PC-3 (cell line): ENCODE measurements at regions not wholly inside any gene's neighbourhood (a gene's known extent, or its start where the extent isn't known, plus 50 kb on each side); places are given as distances from the start of the nearest gene placed in this dataset.

Experiments used
- EZH2phosphoT487 ChIP-seq: fragments of 300-600 bp; sonication (generic); IDR thresholded peaks from 2 replicates; pipeline ENCODE4 v1.6.1; 2018; ENCODE audit warnings: mild to moderate bottlenecking, antibody characterized with exemption, low read length, borderline replicate concordance
- TF ChIP-seq, protein P1 (sequence below): fragments of 300-600 bp; sonication (generic); conservative IDR thresholded peaks from 2 replicates; pipeline ENCODE4 v1.5.1; 2017; ENCODE audit warnings: antibody characterized with exemption, low read depth, mild to moderate bottlenecking, low read length

DNA sequence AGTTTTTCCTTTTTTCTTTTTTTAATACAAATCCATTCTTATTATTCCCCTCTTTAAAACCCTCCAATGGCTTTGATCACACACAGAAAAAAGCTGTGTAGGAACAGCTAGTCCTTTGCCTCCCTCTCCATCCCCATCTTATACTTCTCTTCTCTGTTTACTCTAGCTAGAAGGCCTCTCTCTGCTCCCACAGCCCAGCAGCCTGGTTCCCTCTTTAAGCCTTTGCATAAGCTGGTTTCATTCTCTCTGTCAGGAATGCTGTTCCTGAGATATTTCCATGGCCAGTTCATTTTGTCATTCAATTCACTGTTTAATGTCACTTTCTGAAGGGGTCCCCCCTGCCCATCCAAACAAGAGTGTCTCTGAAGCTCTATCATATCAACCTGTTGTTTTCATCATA is 143.3 kb upstream of the ST6GALNAC5 start:
- TF ChIP-seq EZH2phosphoT487, result no peak
- TF ChIP-seq, protein P1, sequence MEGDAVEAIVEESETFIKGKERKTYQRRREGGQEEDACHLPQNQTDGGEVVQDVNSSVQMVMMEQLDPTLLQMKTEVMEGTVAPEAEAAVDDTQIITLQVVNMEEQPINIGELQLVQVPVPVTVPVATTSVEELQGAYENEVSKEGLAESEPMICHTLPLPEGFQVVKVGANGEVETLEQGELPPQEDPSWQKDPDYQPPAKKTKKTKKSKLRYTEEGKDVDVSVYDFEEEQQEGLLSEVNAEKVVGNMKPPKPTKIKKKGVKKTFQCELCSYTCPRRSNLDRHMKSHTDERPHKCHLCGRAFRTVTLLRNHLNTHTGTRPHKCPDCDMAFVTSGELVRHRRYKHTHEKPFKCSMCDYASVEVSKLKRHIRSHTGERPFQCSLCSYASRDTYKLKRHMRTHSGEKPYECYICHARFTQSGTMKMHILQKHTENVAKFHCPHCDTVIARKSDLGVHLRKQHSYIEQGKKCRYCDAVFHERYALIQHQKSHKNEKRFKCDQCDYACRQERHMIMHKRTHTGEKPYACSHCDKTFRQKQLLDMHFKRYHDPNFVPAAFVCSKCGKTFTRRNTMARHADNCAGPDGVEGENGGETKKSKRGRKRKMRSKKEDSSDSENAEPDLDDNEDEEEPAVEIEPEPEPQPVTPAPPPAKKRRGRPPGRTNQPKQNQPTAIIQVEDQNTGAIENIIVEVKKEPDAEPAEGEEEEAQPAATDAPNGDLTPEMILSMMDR, result no peak
